ENCODE measurements at regions not wholly inside any gene's neighbourhood (a gene's known extent, or its start where the extent isn't known, plus 50 kb on each side); places are given as distances from the start of the nearest gene placed in this dataset.

DNA sequence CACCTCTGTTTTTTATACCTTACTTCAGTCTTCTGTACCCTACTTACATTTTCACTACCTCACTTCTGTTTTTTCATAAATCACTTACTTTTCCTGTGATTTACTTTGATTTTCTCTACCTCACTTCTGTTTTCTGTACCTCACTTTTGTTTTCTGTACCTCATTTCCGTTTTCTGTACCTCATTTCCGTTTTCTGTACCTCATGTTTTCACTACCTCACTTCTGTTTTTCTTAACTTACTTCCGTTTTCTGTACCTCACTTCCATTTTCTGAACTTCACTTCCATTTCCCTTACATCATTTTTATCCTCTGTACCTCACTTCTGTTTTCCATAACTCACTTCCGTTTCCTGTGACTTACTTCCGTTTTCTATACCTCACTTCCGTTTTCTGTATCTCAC lies 492.0 kb upstream of the AKR1E2 start:
- no peaks in the 10 kb centered on the region for H3K9me3 ChIP-seq
- 82 to 89% methylated on average over 6 of the region's 6 CpGs for WGBS, 2 donors
- peak overlapping the region in 3 of 4 donors; percentile 51 to 77 (median 70) for H3K27ac ChIP-seq
- H3K36me3 ChIP-seq = no peaks in the 10 kb centered on the region
- no peak for TF ChIP-seq POLR2A (IDR thresholded peaks at IDR 0.05)
- no peak for TF ChIP-seq EP300 (IDR thresholded peaks at IDR 0.05)
- TF ChIP-seq, protein P1, sequence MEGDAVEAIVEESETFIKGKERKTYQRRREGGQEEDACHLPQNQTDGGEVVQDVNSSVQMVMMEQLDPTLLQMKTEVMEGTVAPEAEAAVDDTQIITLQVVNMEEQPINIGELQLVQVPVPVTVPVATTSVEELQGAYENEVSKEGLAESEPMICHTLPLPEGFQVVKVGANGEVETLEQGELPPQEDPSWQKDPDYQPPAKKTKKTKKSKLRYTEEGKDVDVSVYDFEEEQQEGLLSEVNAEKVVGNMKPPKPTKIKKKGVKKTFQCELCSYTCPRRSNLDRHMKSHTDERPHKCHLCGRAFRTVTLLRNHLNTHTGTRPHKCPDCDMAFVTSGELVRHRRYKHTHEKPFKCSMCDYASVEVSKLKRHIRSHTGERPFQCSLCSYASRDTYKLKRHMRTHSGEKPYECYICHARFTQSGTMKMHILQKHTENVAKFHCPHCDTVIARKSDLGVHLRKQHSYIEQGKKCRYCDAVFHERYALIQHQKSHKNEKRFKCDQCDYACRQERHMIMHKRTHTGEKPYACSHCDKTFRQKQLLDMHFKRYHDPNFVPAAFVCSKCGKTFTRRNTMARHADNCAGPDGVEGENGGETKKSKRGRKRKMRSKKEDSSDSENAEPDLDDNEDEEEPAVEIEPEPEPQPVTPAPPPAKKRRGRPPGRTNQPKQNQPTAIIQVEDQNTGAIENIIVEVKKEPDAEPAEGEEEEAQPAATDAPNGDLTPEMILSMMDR (IDR thresholded peaks at IDR 0.05) = no peak
- no peak for TF ChIP-seq POLR2AphosphoS5 (IDR thresholded peaks at IDR 0.05)
- no peak for DNase-seq
- no peak overlapping the region for H3K4me3 ChIP-seq
- intact Hi-C loops (cut with DNase I) = no loop called here
- H3K27me3 ChIP-seq = no peaks in the 10 kb centered on the region
- peaks cover 0 to 16% (median 9%) of the 10 kb centered on the region in 4 donors for H3K4me1 ChIP-seq

DNA sequence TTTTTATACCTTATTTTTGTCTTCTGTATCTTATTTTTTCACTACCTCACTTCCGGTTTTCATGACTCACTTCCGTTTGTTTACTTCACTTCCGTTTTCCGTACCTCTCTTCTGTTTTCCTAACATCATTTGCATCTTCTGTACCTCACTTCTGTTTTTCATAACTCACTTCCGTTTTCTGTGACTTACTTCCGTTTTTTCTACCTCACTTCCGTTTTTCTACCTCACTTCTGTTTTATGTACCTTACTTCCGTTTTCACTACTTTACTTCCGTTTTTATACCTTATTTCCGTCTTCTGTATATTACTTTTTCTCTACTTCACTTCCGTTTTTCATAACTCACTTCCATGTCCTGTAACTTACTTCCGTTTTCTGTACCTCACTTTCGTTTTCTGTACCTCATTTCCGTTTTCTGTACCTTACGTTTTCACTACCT lies 492.5 kb upstream of the AKR1E2 start:
- no peak overlapping the region for H3K4me3 ChIP-seq
- no peaks in the 10 kb centered on the region for H3K9me3 ChIP-seq
- H3K4me1 ChIP-seq = peaks cover 0 to 16% (median 9%) of the 10 kb centered on the region in 4 donors
- H3K36me3 ChIP-seq = no peaks in the 10 kb centered on the region
- no peaks in the 10 kb centered on the region for H3K27me3 ChIP-seq
- intact Hi-C loops (cut with DNase I) = no loop called here
- DNase-seq = no peak
- 79 to 91% methylated on average over 15 of the region's 15 CpGs for WGBS, 2 donors
- H3K27ac ChIP-seq = no peak overlapping the region
- TF ChIP-seq, protein P1 (IDR thresholded peaks at IDR 0.05) = no peak
- no peak for TF ChIP-seq EP300 (IDR thresholded peaks at IDR 0.05)
- TF ChIP-seq POLR2A (IDR thresholded peaks at IDR 0.05) = no peak
- peak in 3 of 4 donors; percentile 13 to 45 (median 25) for TF ChIP-seq POLR2AphosphoS5 (IDR thresholded peaks at IDR 0.05)

DNA sequence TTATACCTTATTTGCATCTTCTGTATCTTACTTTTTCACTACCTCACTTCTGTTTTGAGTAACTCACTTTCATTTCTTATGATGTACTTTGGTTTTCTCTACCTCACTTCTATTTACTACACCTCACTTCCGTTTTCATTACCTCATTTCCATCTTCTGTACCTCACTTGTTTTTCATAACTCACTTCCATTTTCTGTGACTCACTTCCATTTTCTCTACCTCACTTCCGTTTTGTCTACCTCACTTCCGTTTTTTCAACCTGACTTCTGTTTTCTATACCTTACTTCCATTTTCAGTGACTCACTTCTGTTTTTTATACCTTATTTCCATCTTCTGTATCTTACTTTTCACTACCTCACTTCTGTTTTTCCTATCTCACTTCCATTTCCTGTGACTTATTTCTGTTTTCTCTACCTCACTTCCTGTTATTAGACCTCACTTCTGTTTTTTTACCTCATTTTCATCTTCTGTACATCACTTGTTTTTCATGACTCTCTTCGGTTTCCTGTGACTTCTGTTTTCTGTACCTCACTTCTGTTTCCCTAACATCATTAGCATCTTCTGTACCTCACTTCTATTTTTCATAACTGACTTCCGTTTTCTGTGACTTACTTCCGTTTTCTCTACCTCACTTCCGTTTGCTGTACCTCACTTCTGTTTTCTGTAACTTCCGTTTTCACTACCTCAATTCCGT lies 493.1 kb upstream of the AKR1E2 start:
- WGBS, 2 donors = 80 to 89% methylated on average over 9 of the region's 9 CpGs
- peaks cover 0 to 16% (median 9%) of the 10 kb centered on the region in 4 donors for H3K4me1 ChIP-seq
- H3K36me3 ChIP-seq = no peaks in the 10 kb centered on the region
- H3K4me3 ChIP-seq = no peak overlapping the region
- no peaks in the 10 kb centered on the region for H3K27me3 ChIP-seq
- no peaks in the 10 kb centered on the region for H3K9me3 ChIP-seq
- intact Hi-C loops (cut with DNase I) = no loop called here
- DNase-seq = no peak
- H3K27ac ChIP-seq = no peak overlapping the region
- TF ChIP-seq POLR2A (IDR thresholded peaks at IDR 0.05) (no peak), POLR2AphosphoS5 (IDR thresholded peaks at IDR 0.05) (no peak), EP300 (IDR thresholded peaks at IDR 0.05) (no peak)
- TF ChIP-seq, protein P1 (IDR thresholded peaks at IDR 0.05) = no peak

DNA sequence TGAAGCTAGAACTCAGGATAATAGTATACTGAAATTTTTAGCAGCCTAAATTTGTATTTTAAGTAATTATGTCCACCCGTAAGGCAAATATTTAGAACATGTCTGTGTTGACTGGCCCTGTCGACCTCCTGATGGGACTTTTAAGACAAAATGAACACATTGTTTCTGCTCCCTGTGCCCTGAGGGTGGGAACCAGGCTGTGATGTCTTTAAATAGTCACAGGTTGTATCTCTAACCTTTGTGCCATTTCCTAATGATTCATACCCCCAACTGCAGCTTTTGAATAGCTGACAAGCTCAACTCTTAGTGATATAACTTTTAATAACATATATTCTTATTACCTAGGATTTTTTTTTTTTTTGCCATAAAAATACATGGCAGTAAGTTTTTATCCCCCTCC lies 494.9 kb upstream of the AKR1E2 start:
- Histone ChIP-seq H3K27ac (no peak overlapping the region), H3K4me1 (peaks cover 0 to 16% (median 9%) of the 10 kb centered on the region in 4 donors), H3K4me3 (no peak overlapping the region), H3K9me3 (no peaks in the 10 kb centered on the region), H3K36me3 (no peaks in the 10 kb centered on the region), H3K27me3 (no peaks in the 10 kb centered on the region)
- 64 to 81% methylated on average over 2 of the region's 2 CpGs for WGBS, 2 donors
- intact Hi-C loops (cut with DNase I) = no loop called here
- TF ChIP-seq POLR2AphosphoS5 (IDR thresholded peaks at IDR 0.05) = no peak
- TF ChIP-seq EP300 (IDR thresholded peaks at IDR 0.05) = no peak
- no peak for TF ChIP-seq POLR2A (IDR thresholded peaks at IDR 0.05)
- TF ChIP-seq, protein P1 (IDR thresholded peaks at IDR 0.05) = no peak
- DNase-seq = no peak

Data from sigmoid colon (tissue), 6 donors.